ENCODE measurements at regions not wholly inside any gene's neighbourhood (a gene's known extent, or its start where the extent isn't known, plus 50 kb on each side); places are given as distances from the start of the nearest gene placed in this dataset.

GRCh38 chr11:109077291-109077920, 344.6 kb upstream of the C11orf87 start:
- TF ChIP-seq CTCF (IDR thresholded peaks at IDR 0.05) (no peak), MAX (IDR thresholded peaks at IDR 0.05; ENCODE audit: low read depth) (no peak), RAD21 (IDR thresholded peaks at IDR 0.05; ENCODE audit: low read length) (no peak)

Data from SK-N-SH (cell line).